ENCODE measurements at regions not wholly inside any gene's neighbourhood (a gene's known extent, or its start where the extent isn't known, plus 50 kb on each side); places are given as distances from the start of the nearest gene placed in this dataset.

- Mint-ChIP-seq H3K9me3 (no peaks in the 10 kb centered on the region), H3K36me3 (ENCODE audit: low read depth) (peaks cover 2% of the 10 kb centered on the region), H3K27ac (ENCODE audit: unreplicated experiment) (no peak overlapping the region), H3K27me3 (ENCODE audit: low read depth) (no peaks in the 10 kb centered on the region), H3K4me3 (no peak overlapping the region), H3K4me1 (peaks cover 6% of the 10 kb centered on the region)
- DNase-seq (ENCODE audit: low read depth, low spot score) = no peak
- TF ChIP-seq CTCF (conservative IDR thresholded peaks at IDR 0.05) = no peak
Measured at GRCh38 chr3:8444883-8445282, 56.7 kb upstream of the LMCD1 start.

- Mint-ChIP-seq H3K4me1 (peaks cover 6% of the 10 kb centered on the region), H3K27ac (ENCODE audit: unreplicated experiment) (no peak overlapping the region), H3K36me3 (ENCODE audit: low read depth) (peaks cover 2% of the 10 kb centered on the region), H3K9me3 (no peaks in the 10 kb centered on the region), H3K4me3 (no peak overlapping the region), H3K27me3 (ENCODE audit: low read depth) (no peaks in the 10 kb centered on the region)
- DNase-seq (ENCODE audit: low read depth, low spot score) = no peak
- no peak for TF ChIP-seq CTCF (conservative IDR thresholded peaks at IDR 0.05)
Measured at GRCh38 chr3:8445861-8446260, 55.8 kb upstream of the LMCD1 start.

- peaks cover 2% of the 10 kb centered on the region for H3K36me3 Mint-ChIP-seq (ENCODE audit: low read depth)
- H3K27ac Mint-ChIP-seq (ENCODE audit: unreplicated experiment) = no peak overlapping the region
- no peaks in the 10 kb centered on the region for H3K27me3 Mint-ChIP-seq (ENCODE audit: low read depth)
- no peak for DNase-seq (ENCODE audit: low read depth, low spot score)
- peaks cover 5% of the 10 kb centered on the region for H3K4me1 Mint-ChIP-seq
- H3K9me3 Mint-ChIP-seq = no peaks in the 10 kb centered on the region
- TF ChIP-seq CTCF (conservative IDR thresholded peaks at IDR 0.05) = no peak
- H3K4me3 Mint-ChIP-seq = no peak overlapping the region
Measured at GRCh38 chr3:8446845-8447244, 54.8 kb upstream of the LMCD1 start.

GRCh38 chr3:8450618-8451017 is 51.0 kb upstream of the LMCD1 start:
- Mint-ChIP-seq H3K4me3 (no peak overlapping the region), H3K4me1 (peaks cover 9% of the 10 kb centered on the region), H3K36me3 (ENCODE audit: low read depth) (peaks cover 2% of the 10 kb centered on the region), H3K27ac (ENCODE audit: unreplicated experiment) (no peak overlapping the region), H3K9me3 (peaks cover 2% of the 10 kb centered on the region), H3K27me3 (ENCODE audit: low read depth) (no peaks in the 10 kb centered on the region)
- no peak for TF ChIP-seq CTCF (conservative IDR thresholded peaks at IDR 0.05)
- DNase-seq (ENCODE audit: low read depth, low spot score) = no peak

- no peaks in the 10 kb centered on the region for H3K27me3 Mint-ChIP-seq (ENCODE audit: low read depth)
- no peak overlapping the region for H3K4me3 Mint-ChIP-seq
- DNase-seq (ENCODE audit: low read depth, low spot score) = no peak
- H3K27ac Mint-ChIP-seq (ENCODE audit: unreplicated experiment) = no peak overlapping the region
- H3K36me3 Mint-ChIP-seq (ENCODE audit: low read depth) = peaks cover 2% of the 10 kb centered on the region
- peaks cover 16% of the 10 kb centered on the region for H3K4me1 Mint-ChIP-seq
- H3K9me3 Mint-ChIP-seq = peaks cover 2% of the 10 kb centered on the region
- TF ChIP-seq CTCF (conservative IDR thresholded peaks at IDR 0.05) = no peak
Measured at GRCh38 chr3:8451696-8452095, 49.9 kb upstream of the LMCD1 start.
